NCI-H146 (cell line): ENCODE measurements at regions not wholly inside any gene's neighbourhood (a gene's known extent, or its start where the extent isn't known, plus 50 kb on each side); places are given as distances from the start of the nearest gene placed in this dataset.

Experiments
- DNase-seq: peaks from one replicate; lab custom pipeline; 2025; lab: John Stamatoyannopoulos, UW

GRCh38 chr14:53896726-53897125 is 59.9 kb downstream of the BMP4 start:
- DNase-seq = no peak

GRCh38 chr14:53894456-53894855 is 62.2 kb downstream of the BMP4 start:
- DNase-seq = no peak

GRCh38 chr14:53893374-53893773 is 63.3 kb downstream of the BMP4 start:
- DNase-seq = no peak

GRCh38 chr14:53890611-53891101 is 66.0 kb downstream of the BMP4 start:
- DNase-seq = no peak

GRCh38 chr14:53888535-53889386 is 67.9 kb downstream of the BMP4 start:
- no peak for DNase-seq

GRCh38 chr14:53885136-53885640 is 71.4 kb downstream of the BMP4 start:
- no peak for DNase-seq

GRCh38 chr14:53884601-53885000 is 72.0 kb downstream of the BMP4 start:
- no peak for DNase-seq

GRCh38 chr14:53883739-53884138 is 72.9 kb downstream of the BMP4 start:
- DNase-seq = no peak

GRCh38 chr14:53882684-53883083 is 73.9 kb downstream of the BMP4 start:
- no peak for DNase-seq

- no peak for DNase-seq
These were observed 74.7 kb downstream of the BMP4 start for GRCh38 chr14:53881921-53882320.

GRCh38 chr14:53881161-53881871 is 75.3 kb downstream of the BMP4 start:
- no peak for DNase-seq

GRCh38 chr14:53880761-53881160 is 75.9 kb downstream of the BMP4 start:
- DNase-seq = no peak

- DNase-seq = no peak
These were observed 76.9 kb downstream of the BMP4 start for GRCh38 chr14:53879747-53880146.

- DNase-seq = no peak
These were observed 77.5 kb downstream of the BMP4 start for GRCh38 chr14:53879022-53879686.

GRCh38 chr14:53875324-53875897 is 81.2 kb downstream of the BMP4 start:
- no peak for DNase-seq

- DNase-seq = no peak
These were observed 81.9 kb downstream of the BMP4 start for GRCh38 chr14:53874704-53875103.

- no peak for DNase-seq
These were observed 83.9 kb downstream of the BMP4 start for GRCh38 chr14:53872681-53873089.

GRCh38 chr14:53871951-53872350 is 84.7 kb downstream of the BMP4 start:
- no peak for DNase-seq

- DNase-seq = no peak
These were observed 85.6 kb downstream of the BMP4 start for GRCh38 chr14:53871011-53871410.

- DNase-seq = no peak
These were observed 90.9 kb downstream of the BMP4 start for GRCh38 chr14:53865711-53866110.

GRCh38 chr14:53861781-53862180 is 94.8 kb downstream of the BMP4 start:
- no peak for DNase-seq

GRCh38 chr14:53858345-53858684 is 98.3 kb downstream of the BMP4 start:
- DNase-seq = no peak
